Tongue (tissue), 1 donor: ENCODE measurements at regions not wholly inside any gene's neighbourhood (a gene's known extent, or its start where the extent isn't known, plus 50 kb on each side); places are given as distances from the start of the nearest gene placed in this dataset.
A peak's percentile ranks its signal among the peaks of the same experiment; 100 is the strongest.

Source experiments
- DNase-seq: peaks from one replicate; pipeline ENCODE4 v3.0.0-alpha.2; 2015

- DNase-seq = peak; percentile 7
Observed at GRCh38 chr2:164439885-164440284, 181.4 kb downstream of the GRB14 start.

GRCh38 chr2:164439235-164439634 lies 182.0 kb downstream of the GRB14 start:
- DNase-seq = no peak

GRCh38 chr2:164438490-164439205 lies 182.6 kb downstream of the GRB14 start:
- DNase-seq = no peak

- DNase-seq = no peak
Observed at GRCh38 chr2:164436131-164436530, 185.2 kb downstream of the GRB14 start.

GRCh38 chr2:164430166-164430783 lies 191.0 kb downstream of the GRB14 start:
- peak; percentile 72 for DNase-seq

GRCh38 chr2:164429354-164429753 lies 191.9 kb downstream of the GRB14 start:
- no peak for DNase-seq

- DNase-seq = no peak
Observed at GRCh38 chr2:164427111-164427510, 194.2 kb downstream of the GRB14 start.

- no peak for DNase-seq
Observed at GRCh38 chr2:164420787-164421186, 200.5 kb downstream of the GRB14 start.

- DNase-seq = no peak
Observed at GRCh38 chr2:164412831-164413230, 208.5 kb downstream of the GRB14 start.

- no peak for DNase-seq
Observed at GRCh38 chr2:164389411-164389810, 231.9 kb downstream of the GRB14 start.

GRCh38 chr2:164388511-164388910 lies 232.8 kb downstream of the GRB14 start:
- no peak for DNase-seq

- DNase-seq = no peak
Observed at GRCh38 chr2:164386231-164386630, 235.1 kb downstream of the GRB14 start.

- DNase-seq = no peak
Observed at GRCh38 chr2:164384434-164384833, 236.8 kb downstream of the GRB14 start.

- DNase-seq = no peak
Observed at GRCh38 chr2:164371916-164372315, 249.4 kb downstream of the GRB14 start.

GRCh38 chr2:164369366-164369765 lies 251.9 kb downstream of the GRB14 start:
- DNase-seq = peak; percentile 8

GRCh38 chr2:164368896-164369295 lies 252.4 kb downstream of the GRB14 start:
- peak; percentile 50 for DNase-seq

GRCh38 chr2:164363646-164364045 lies 257.6 kb downstream of the GRB14 start:
- no peak for DNase-seq

GRCh38 chr2:164351536-164351935 lies 269.7 kb downstream of the GRB14 start:
- DNase-seq = no peak

GRCh38 chr2:164335947-164336346 lies 285.3 kb downstream of the GRB14 start:
- no peak for DNase-seq

GRCh38 chr2:164335128-164335527 lies 286.2 kb downstream of the GRB14 start:
- DNase-seq = no peak

GRCh38 chr2:164328310-164328709 lies 293.0 kb downstream of the GRB14 start:
- no peak for DNase-seq

GRCh38 chr2:164323978-164324377 lies 297.3 kb downstream of the GRB14 start:
- no peak for DNase-seq

GRCh38 chr2:164314148-164314547 lies 307.1 kb downstream of the GRB14 start:
- DNase-seq = peak; percentile 32

- no peak for DNase-seq
Observed at GRCh38 chr2:164306872-164307271, 314.4 kb downstream of the GRB14 start.
